GM12878 (cell line): ENCODE measurements at regions not wholly inside any gene's neighbourhood (a gene's known extent, or its start where the extent isn't known, plus 50 kb on each side); places are given as distances from the start of the nearest gene placed in this dataset.

ENCODE experiments used
- ATAC-seq: fragments of 200-7000 bp; cut with Tn5 transposase; 3 replicates; pipeline ENCODE4 v1.9.1; 2020; ENCODE audit warnings: mild to moderate bottlenecking, moderate library complexity
- BruUV-seq: library from RNA; stranded (reverse); fragments of 400-500 nt; replicated peaks from 2 replicates; lab custom pipeline; 2021; lab: Mats Ljungman, UMichigan
- CTCF ChIA-PET: fragments of 300-600 bp; sonication (Branson Sonifier 250); formaldehyde crosslinking; extraction: SDS; loops from one replicate; lab custom pipeline; 2021; ENCODE audit warnings: inconsistent platforms; lab: Yijun Ruan, JAX
- POLR2A ChIA-PET: fragments of 350-600 bp; formaldehyde crosslinking; extraction: SDS; loops from one replicate; lab custom pipeline; 2021; ENCODE audit warnings: inconsistent platforms; lab: Charles Lee
- RAD21 ChIA-PET: fragments of 300-600 bp; sonication (Branson Sonifier 250); formaldehyde crosslinking; loops from one replicate; lab custom pipeline; 2023; ENCODE audit warnings: antibody characterized with exemption; ENCODE audit not compliant: unreplicated experiment; lab: Charles Lee
- SMC1A ChIA-PET: fragments of 300-600 bp; sonication (Branson Sonifier 250); formaldehyde crosslinking; loops from one replicate; lab custom pipeline; 2023; ENCODE audit not compliant: unreplicated experiment, uncharacterized antibody; lab: Charles Lee
- DNase-seq: peaks from one replicate; pipeline ENCODE4 v3.0.0-alpha.2; 2011; ENCODE audit warnings: low read depth, low spot score
- FAIRE-seq: peaks from 3 replicates; lab custom pipeline; 2011; peaks lifted over from hg19 to GRCh38; lab: Jason Lieb, UNC
- H2AFZ ChIP-seq: 2 replicates; pipeline ENCODE4 v1.6.0; 2011; ENCODE audit warnings: low read depth, low read length, control low read depth; ENCODE audit not compliant: control insufficient read depth
- H3K27ac ChIP-seq: 2 replicates; pipeline ENCODE4 v1.5.1; 2011; ENCODE audit warnings: control low read depth; ENCODE audit not compliant: control insufficient read depth, insufficient read depth
- H3K27me3 ChIP-seq, 2 experiments: replicated peaks in 1 of 2; 2 replicates each; pipeline versions ENCODE4 v1.6.0 to v1.6.1; 2011; ENCODE audit warnings: low read length in 1 of 2; ENCODE audit not compliant: control insufficient read depth in 2 of 2, insufficient read depth in 2 of 2
- H3K36me3 ChIP-seq, 2 experiments: 2 replicates each; pipeline ENCODE4 v1.5.1; 2011; ENCODE audit warnings: low read length in 1 of 2; ENCODE audit not compliant: control insufficient read depth in 2 of 2, insufficient read depth in 2 of 2
- H3K4me1 ChIP-seq: 2 replicates; pipeline ENCODE4 v1.6.1; 2011; ENCODE audit warnings: mild to moderate bottlenecking, low read length, moderate library complexity, mixed read lengths; ENCODE audit not compliant: control insufficient read depth, insufficient read depth
- H3K4me2 ChIP-seq: 2 replicates; pipeline ENCODE4 v1.6.0; 2011; ENCODE audit warnings: control low read depth; ENCODE audit not compliant: control insufficient read depth, insufficient read depth
- H3K4me3 ChIP-seq: fragments of 200-600 bp; sonication (generic); 2 replicates; pipeline ENCODE4 v1.5.1; 2016
- H3K79me2 ChIP-seq: 2 replicates; pipeline ENCODE4 v1.6.0; 2011; ENCODE audit warnings: low read length; ENCODE audit not compliant: control insufficient read depth, insufficient read depth
- H3K9ac ChIP-seq: 2 replicates; pipeline ENCODE4 v1.8.0; 2011; ENCODE audit warnings: low read length, control low read depth, mixed read lengths; ENCODE audit not compliant: control insufficient read depth, insufficient read depth
- H3K9me3 ChIP-seq: replicated peaks from 3 replicates; pipeline ENCODE4 v1.5.1; 2011; ENCODE audit warnings: mild to moderate bottlenecking, low read length; ENCODE audit not compliant: control insufficient read depth, insufficient read depth
- H4K20me1 ChIP-seq: 2 replicates; pipeline ENCODE4 v1.6.0; 2011; ENCODE audit not compliant: control insufficient read depth, insufficient read depth
- CBFB ChIP-seq: IDR thresholded peaks from 2 replicates; pipeline ENCODE4 v1.6.1; 2016; ENCODE audit warnings: antibody characterized with exemption, low read depth
- MXI1 ChIP-seq: fragments of 150-350 bp; IDR thresholded peaks from 2 replicates; pipeline ENCODE4 v1.6.1; 2011; ENCODE audit warnings: low read depth, mild to moderate bottlenecking, inconsistent platforms, low read length, improper control_type of control experiment
- POLR2AphosphoS5 ChIP-seq: IDR thresholded peaks from 2 replicates; pipeline ENCODE4 v1.6.1; 2011; ENCODE audit warnings: mild to moderate bottlenecking, low read length, inconsistent platforms
- RBBP5 ChIP-seq: fragments of 200-600 bp; sonication (generic); conservative IDR thresholded peaks from 2 replicates; pipeline ENCODE4 v1.6.1; 2016
- SPI1 ChIP-seq: IDR thresholded peaks from 2 replicates; pipeline ENCODE4 v1.6.1; 2011; ENCODE audit warnings: low read depth, mild to moderate bottlenecking, low read length, moderate library complexity, borderline replicate concordance; ENCODE audit not compliant: insufficient read depth
- TBL1XR1 ChIP-seq: IDR thresholded peaks from 2 replicates; pipeline ENCODE4 v1.6.1; 2012; ENCODE audit warnings: low read depth, low read length, improper control_type of control experiment
- WGBS: methylation state at CpG from one replicate; pipeline ENCODE4 v1.1.6; 2016; ENCODE audit warnings: low lambda C conversion rate; ENCODE audit not compliant: insufficient replicate concordance, insufficient coverage; ENCODE audit errors: missing lambda C conversion rate; 5-methylcytosine and 5-hydroxymethylcytosine counted together
- in situ Hi-C: fragments of 300-500 bp; cut with MboI; formaldehyde crosslinking; loops from 9 replicates; pipeline ENCODE4 v1.14.3; 2018; ENCODE audit warnings: mixed read lengths
- intact Hi-C: fragments of 100-400 bp; cut with micrococcal nuclease; formaldehyde crosslinking; loops from one replicate; pipeline ENCODE4 v1.14.2; 2022; ENCODE audit not compliant: unreplicated experiment
- TF ChIP-seq, protein P1 (sequence below): fragments of 450-650 bp; IDR thresholded peaks from 2 replicates; pipeline ENCODE4 v1.6.1; 2016; ENCODE audit warnings: mild to moderate bottlenecking
- TF ChIP-seq, protein P2 (sequence below): fragments of 450-650 bp; IDR thresholded peaks from 2 replicates; pipeline ENCODE4 v1.6.1; 2017; ENCODE audit warnings: mild to moderate bottlenecking, moderate library complexity

DNA sequence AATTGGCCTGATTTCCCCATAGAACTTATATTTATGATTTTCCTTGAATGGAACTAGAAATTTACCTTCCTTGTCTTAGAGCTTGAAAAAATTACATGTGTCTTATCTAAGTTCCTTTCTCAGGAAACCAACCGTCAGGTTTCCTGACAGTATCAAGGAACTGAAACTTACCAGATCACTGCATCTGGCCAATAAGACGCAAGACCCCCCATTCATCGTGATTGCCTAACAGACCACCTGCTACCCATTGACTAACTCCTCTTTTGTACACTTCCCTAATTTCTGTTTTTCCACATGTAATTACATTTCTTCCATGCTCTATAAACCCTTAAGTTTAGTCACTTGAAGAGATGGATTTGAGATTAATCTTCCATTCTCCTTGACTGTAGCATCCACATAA is 517.2 kb upstream of the CBLB start:
- ATAC-seq (no peak; the same call in 2 of the 3 replicates), FAIRE-seq (no peak), DNase-seq (no peak)
- CTCF ChIA-PET, result no interaction called here
- Histone ChIP-seq H3K4me3 (no peak overlapping the region), H3K4me2 (no peak overlapping the region), H3K27ac (no peak overlapping the region), H3K4me1 (no peaks in the 10 kb centered on the region), H3K9me3 (no peaks in the 10 kb centered on the region), H3K79me2 (no peaks in the 10 kb centered on the region), H4K20me1 (no peaks in the 10 kb centered on the region), H3K9ac (no peak overlapping the region), H3K27me3 (no peaks in the 10 kb centered on the region), H3K36me3 (no peaks in the 10 kb centered on the region), H2AFZ (no peak overlapping the region)
- TF ChIP-seq, protein P1, sequence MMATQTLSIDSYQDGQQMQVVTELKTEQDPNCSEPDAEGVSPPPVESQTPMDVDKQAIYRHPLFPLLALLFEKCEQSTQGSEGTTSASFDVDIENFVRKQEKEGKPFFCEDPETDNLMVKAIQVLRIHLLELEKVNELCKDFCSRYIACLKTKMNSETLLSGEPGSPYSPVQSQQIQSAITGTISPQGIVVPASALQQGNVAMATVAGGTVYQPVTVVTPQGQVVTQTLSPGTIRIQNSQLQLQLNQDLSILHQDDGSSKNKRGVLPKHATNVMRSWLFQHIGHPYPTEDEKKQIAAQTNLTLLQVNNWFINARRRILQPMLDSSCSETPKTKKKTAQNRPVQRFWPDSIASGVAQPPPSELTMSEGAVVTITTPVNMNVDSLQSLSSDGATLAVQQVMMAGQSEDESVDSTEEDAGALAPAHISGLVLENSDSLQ, result no peak
- TF ChIP-seq SPI1, result peak; percentile 69
- TF ChIP-seq CBFB, result no peak
- no TSS peak for BruUV-seq
- SMC1A ChIA-PET, result no interaction called here
- intact Hi-C loops, result no loop called here
- 32% methylated on average over 3 of the region's 3 CpGs for WGBS
- POLR2A ChIA-PET, result no interaction called here
- in situ Hi-C loops, result no loop called here
- RAD21 ChIA-PET, result no interaction called here

DNA sequence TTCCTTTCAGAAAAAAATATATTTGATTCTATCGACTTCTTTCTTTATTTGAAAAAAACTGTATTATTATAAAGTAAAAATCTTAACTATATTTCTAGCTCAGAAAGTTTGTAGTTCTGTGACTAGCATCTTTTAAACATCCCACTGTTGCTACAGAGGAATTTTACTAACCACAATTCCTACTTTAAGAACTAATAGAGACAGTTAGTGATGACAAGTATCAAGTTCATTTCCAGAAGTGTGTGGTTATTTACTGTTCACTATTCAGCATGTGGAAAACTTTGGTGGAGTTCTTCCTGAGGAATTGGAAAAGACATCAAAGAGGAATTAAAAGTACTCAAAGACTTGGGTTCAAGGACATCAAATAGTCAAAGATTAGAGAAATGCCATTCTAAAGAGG is 524.1 kb upstream of the CBLB start:
- DNase-seq (no peak), FAIRE-seq (no peak), ATAC-seq (no peak)
- ChIA-PET POLR2A (no interaction called here), CTCF (interaction anchor here (0.6 kb wide), 1 partner anchor 178 kb away, joined by 4 read pairs; no protein-coding TSS in a partner anchor), RAD21 (interaction anchor here (0.6 kb wide), 1 partner anchor 13 kb away, joined by 4 read pairs; no protein-coding TSS in a partner anchor), SMC1A (interaction anchor here (1.5 to 1.6 kb wide), 3 partner anchors 11 to 33 kb away, joined by 4 to 5 read pairs (median 4); no protein-coding TSS in a partner anchor)
- in situ Hi-C loops, result no loop called here
- Histone ChIP-seq H3K27me3 (no peaks in the 10 kb centered on the region), H3K27ac (no peak overlapping the region), H4K20me1 (no peaks in the 10 kb centered on the region), H2AFZ (no peak overlapping the region), H3K36me3 (no peaks in the 10 kb centered on the region), H3K9ac (no peak overlapping the region), H3K79me2 (no peaks in the 10 kb centered on the region), H3K4me3 (no peak overlapping the region), H3K4me1 (no peaks in the 10 kb centered on the region), H3K9me3 (no peaks in the 10 kb centered on the region; the same call in 2 of the 3 replicates), H3K4me2 (no peak overlapping the region)
- TF ChIP-seq, protein P2, sequence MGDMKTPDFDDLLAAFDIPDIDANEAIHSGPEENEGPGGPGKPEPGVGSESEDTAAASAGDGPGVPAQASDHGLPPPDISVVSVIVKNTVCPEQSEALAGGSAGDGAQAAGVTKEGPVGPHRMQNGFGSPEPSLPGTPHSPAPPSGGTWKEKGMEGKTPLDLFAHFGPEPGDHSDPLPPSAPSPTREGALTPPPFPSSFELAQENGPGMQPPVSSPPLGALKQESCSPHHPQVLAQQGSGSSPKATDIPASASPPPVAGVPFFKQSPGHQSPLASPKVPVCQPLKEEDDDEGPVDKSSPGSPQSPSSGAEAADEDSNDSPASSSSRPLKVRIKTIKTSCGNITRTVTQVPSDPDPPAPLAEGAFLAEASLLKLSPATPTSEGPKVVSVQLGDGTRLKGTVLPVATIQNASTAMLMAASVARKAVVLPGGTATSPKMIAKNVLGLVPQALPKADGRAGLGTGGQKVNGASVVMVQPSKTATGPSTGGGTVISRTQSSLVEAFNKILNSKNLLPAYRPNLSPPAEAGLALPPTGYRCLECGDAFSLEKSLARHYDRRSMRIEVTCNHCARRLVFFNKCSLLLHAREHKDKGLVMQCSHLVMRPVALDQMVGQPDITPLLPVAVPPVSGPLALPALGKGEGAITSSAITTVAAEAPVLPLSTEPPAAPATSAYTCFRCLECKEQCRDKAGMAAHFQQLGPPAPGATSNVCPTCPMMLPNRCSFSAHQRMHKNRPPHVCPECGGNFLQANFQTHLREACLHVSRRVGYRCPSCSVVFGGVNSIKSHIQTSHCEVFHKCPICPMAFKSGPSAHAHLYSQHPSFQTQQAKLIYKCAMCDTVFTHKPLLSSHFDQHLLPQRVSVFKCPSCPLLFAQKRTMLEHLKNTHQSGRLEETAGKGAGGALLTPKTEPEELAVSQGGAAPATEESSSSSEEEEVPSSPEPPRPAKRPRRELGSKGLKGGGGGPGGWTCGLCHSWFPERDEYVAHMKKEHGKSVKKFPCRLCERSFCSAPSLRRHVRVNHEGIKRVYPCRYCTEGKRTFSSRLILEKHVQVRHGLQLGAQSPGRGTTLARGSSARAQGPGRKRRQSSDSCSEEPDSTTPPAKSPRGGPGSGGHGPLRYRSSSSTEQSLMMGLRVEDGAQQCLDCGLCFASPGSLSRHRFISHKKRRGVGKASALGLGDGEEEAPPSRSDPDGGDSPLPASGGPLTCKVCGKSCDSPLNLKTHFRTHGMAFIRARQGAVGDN, result no peak
- TF ChIP-seq RBBP5, result no peak
- no peak for TF ChIP-seq TBL1XR1
- TF ChIP-seq MXI1, result no peak
- TF ChIP-seq POLR2AphosphoS5, result no peak
- BruUV-seq, result no TSS peak
- intact Hi-C loops, result no loop called here
- WGBS, result 97% methylated on average over 1 of the region's 1 CpG
